Fibroblast of skin of right biceps (primary cell): ENCODE measurements at regions not wholly inside any gene's neighbourhood (a gene's known extent, or its start where the extent isn't known, plus 50 kb on each side); places are given as distances from the start of the nearest gene placed in this dataset.

Experiments used
- DNase-seq: peaks from one replicate; pipeline ENCODE4 v3.0.0-alpha.2; 2013

GRCh38 chr22:26847816-26848215 lies 190.4 kb downstream of the MIAT start:
- no peak for DNase-seq

GRCh38 chr22:26848244-26848920 lies 191.0 kb downstream of the MIAT start:
- DNase-seq = peak; percentile 52

- DNase-seq = no peak
These were observed 192.2 kb downstream of the MIAT start for GRCh38 chr22:26849575-26849974.

GRCh38 chr22:26851125-26851524 lies 193.7 kb downstream of the MIAT start:
- DNase-seq = no peak

GRCh38 chr22:26852176-26852575 lies 194.8 kb downstream of the MIAT start:
- DNase-seq = no peak

GRCh38 chr22:26853071-26853470 lies 195.7 kb downstream of the MIAT start:
- no peak for DNase-seq

GRCh38 chr22:26853495-26853894 lies 196.1 kb downstream of the MIAT start:
- DNase-seq = no peak

GRCh38 chr22:26857169-26857568 lies 199.8 kb downstream of the MIAT start:
- no peak for DNase-seq

- DNase-seq = no peak
These were observed 202.9 kb downstream of the MIAT start for GRCh38 chr22:26860301-26860700.

GRCh38 chr22:26865021-26865420 lies 207.6 kb downstream of the MIAT start:
- no peak for DNase-seq

GRCh38 chr22:26883393-26883792 lies 226.0 kb downstream of the MIAT start:
- DNase-seq = no peak

GRCh38 chr22:26884921-26885320 lies 227.5 kb downstream of the MIAT start:
- DNase-seq = no peak

- no peak for DNase-seq
These were observed 228.3 kb downstream of the MIAT start for GRCh38 chr22:26885441-26886261.

- DNase-seq = peak; percentile 98
These were observed 230.1 kb downstream of the MIAT start for GRCh38 chr22:26887456-26887855.

GRCh38 chr22:26887916-26888315 lies 230.5 kb downstream of the MIAT start:
- no peak for DNase-seq

- DNase-seq = no peak
These were observed 231.5 kb downstream of the MIAT start for GRCh38 chr22:26888887-26889286.

- peak; percentile 50 for DNase-seq
These were observed 232.4 kb downstream of the MIAT start for GRCh38 chr22:26889802-26890201.

GRCh38 chr22:26890870-26891269 lies 233.5 kb downstream of the MIAT start:
- peak; percentile 34 for DNase-seq

- no peak for DNase-seq
These were observed 234.0 kb downstream of the MIAT start for GRCh38 chr22:26891429-26891828.

- DNase-seq = no peak
These were observed 235.0 kb downstream of the MIAT start for GRCh38 chr22:26892166-26893041.

- peak; percentile 35 for DNase-seq
These were observed 236.1 kb downstream of the MIAT start for GRCh38 chr22:26893173-26894110.

- DNase-seq = peak; percentile 47
These were observed 237.0 kb downstream of the MIAT start for GRCh38 chr22:26894362-26894761.
